Activated effector memory CD4-positive, alpha-beta T cell treated with Interleukin-2 at 50 U/mL for 16 hours (primary cell): ENCODE measurements at regions not wholly inside any gene's neighbourhood (a gene's known extent, or its start where the extent isn't known, plus 50 kb on each side); places are given as distances from the start of the nearest gene placed in this dataset.
"Not testable (repeated sequence)": the region's sequence is repeated elsewhere in the genome, so short reads cannot be mapped to it uniquely, and the experiment has no call there.

ENCODE experiments used
- DNase-seq: peaks from one replicate; pipeline ENCODE4 v3.0.0-alpha.2; 2020

GRCh38 chr5:72760259-72760658 lies 56.2 kb upstream of the TNPO1 start:
- DNase-seq: no peak

- DNase-seq: no peak
Observed at GRCh38 chr5:72752909-72753308, 63.6 kb upstream of the TNPO1 start.

- DNase-seq: no peak
Observed at GRCh38 chr5:72749362-72749997, 67.0 kb upstream of the TNPO1 start.

GRCh38 chr5:72747826-72748225 lies 68.6 kb upstream of the TNPO1 start:
- no peak for DNase-seq

- no peak for DNase-seq
Observed at GRCh38 chr5:72746736-72747135, 69.7 kb upstream of the TNPO1 start.

- no peak for DNase-seq
Observed at GRCh38 chr5:72744136-72744535, 72.3 kb upstream of the TNPO1 start.

- no peak for DNase-seq
Observed at GRCh38 chr5:72741805-72742204, 74.7 kb upstream of the TNPO1 start.

GRCh38 chr5:72733810-72734209 lies 82.7 kb upstream of the TNPO1 start:
- no peak for DNase-seq

- DNase-seq: no peak
Observed at GRCh38 chr5:72723581-72723980, 92.9 kb upstream of the TNPO1 start.

GRCh38 chr5:72722792-72723452 lies 93.5 kb upstream of the TNPO1 start:
- no peak for DNase-seq

GRCh38 chr5:72721844-72722243 lies 94.6 kb upstream of the TNPO1 start:
- no peak for DNase-seq

GRCh38 chr5:72720205-72720604 lies 96.3 kb upstream of the TNPO1 start:
- no peak for DNase-seq

- DNase-seq: no peak
Observed at GRCh38 chr5:72711351-72711750, 105.1 kb upstream of the TNPO1 start.

- no peak for DNase-seq
Observed at GRCh38 chr5:72709341-72709740, 107.1 kb upstream of the TNPO1 start.

GRCh38 chr5:72705178-72705577 lies 111.3 kb upstream of the TNPO1 start:
- no peak for DNase-seq

GRCh38 chr5:72703876-72704275 lies 112.6 kb upstream of the TNPO1 start:
- DNase-seq: no peak

GRCh38 chr5:72702881-72703434 lies 113.5 kb upstream of the TNPO1 start:
- no peak for DNase-seq

- not testable (repeated sequence) for DNase-seq
Observed at GRCh38 chr5:72702105-72702504, 114.4 kb upstream of the TNPO1 start.

- DNase-seq: no peak
Observed at GRCh38 chr5:72698481-72698880, 118.0 kb upstream of the TNPO1 start.

GRCh38 chr5:72697622-72698021 lies 118.8 kb upstream of the TNPO1 start:
- no peak for DNase-seq

GRCh38 chr5:72695659-72696058 lies 120.8 kb upstream of the TNPO1 start:
- DNase-seq: no peak

GRCh38 chr5:72694856-72695255 lies 121.6 kb upstream of the TNPO1 start:
- no peak for DNase-seq

- no peak for DNase-seq
Observed at GRCh38 chr5:72693546-72694205, 122.8 kb upstream of the TNPO1 start.
